Bone marrow (tissue), 2 donors: ENCODE measurements at regions not wholly inside any gene's neighbourhood (a gene's known extent, or its start where the extent isn't known, plus 50 kb on each side); places are given as distances from the start of the nearest gene placed in this dataset.

Source experiments
- DNase-seq, 2 donors: peaks; one replicate each; lab custom pipeline; 2025; lab: John Stamatoyannopoulos, UW

- DNase-seq, result no peak
These were observed 376.9 kb downstream of the PPP3CA start for GRCh38 chr4:100970414-100970813.

GRCh38 chr4:100969925-100970324 is 377.4 kb downstream of the PPP3CA start:
- DNase-seq, result no peak

DNA sequence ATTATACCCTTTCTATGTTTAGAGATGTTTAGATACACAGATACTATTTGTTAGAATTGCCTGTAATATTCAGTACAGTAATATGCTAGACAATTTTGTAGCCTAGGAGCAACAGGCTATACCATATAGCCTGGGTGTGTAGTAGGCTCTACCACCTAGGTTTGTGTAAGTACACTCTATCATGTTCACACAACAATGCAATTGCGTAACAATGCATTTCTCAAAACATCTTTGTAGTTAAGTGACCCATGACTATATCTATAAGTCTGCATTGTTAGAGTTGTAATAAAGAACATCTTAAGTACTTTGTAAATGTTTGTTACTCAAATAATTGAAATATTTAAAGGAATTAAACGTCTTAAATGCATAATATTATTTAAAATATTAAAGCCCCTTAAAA is 379.3 kb downstream of the PPP3CA start:
- no peak for DNase-seq

DNA sequence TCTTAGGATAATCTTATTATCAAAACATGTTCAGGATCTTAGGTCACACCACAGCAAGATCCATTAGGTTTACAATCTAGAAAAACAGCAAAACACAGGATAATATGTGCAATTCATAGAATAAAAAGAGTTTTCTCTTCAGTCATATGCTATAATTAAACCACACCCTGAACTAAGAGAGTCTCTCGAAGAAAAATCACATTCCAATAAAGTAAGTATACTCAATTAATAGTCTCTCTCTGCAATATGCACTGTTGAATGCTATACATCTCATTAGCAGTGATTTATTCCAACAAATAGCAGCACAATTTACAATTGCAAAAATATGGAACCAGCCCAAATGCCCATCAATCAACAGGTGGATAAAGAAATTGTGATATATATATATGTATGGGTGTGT is 383.7 kb downstream of the PPP3CA start:
- no peak for DNase-seq

DNA sequence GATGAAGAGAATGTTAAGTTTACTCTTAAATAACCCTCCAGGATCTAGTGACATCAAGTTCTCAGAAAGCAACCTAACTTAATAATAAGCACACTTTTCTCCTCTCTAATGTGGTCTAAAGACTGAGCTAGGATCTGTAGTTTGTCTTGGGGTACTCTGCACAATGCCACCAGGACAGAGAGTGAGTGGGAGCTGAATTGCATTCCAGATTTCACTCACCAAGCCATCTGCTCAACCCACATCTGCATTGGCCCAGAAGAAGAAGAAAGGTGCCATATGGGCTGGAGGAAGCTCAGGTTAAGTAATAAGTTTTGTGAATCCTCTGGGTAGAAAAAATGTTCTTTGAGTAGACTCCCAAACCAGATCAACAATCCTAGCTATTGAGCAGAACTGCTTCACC is 384.6 kb downstream of the PPP3CA start:
- no peak for DNase-seq

DNA sequence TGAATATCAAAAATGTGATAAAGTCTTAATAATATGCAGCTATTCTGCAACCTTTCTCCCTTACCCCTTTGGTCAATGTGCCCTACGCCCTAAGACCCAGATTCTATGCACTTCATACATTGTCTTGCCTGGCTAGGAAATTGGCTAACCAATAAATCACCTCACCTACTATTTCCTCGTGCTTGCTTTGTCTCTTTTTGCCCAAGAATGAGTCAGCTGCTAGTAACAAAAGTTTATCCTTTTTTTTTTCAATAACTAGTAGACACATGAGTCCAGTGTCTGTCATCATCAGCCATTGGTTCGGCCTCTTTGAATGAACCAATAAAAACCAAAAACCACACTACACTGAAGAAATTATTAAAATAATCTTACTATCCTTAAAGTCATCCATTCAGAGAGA is 387.1 kb downstream of the PPP3CA start:
- DNase-seq, result no peak

- no peak for DNase-seq
These were observed 393.3 kb downstream of the PPP3CA start for GRCh38 chr4:100954046-100954445.

GRCh38 chr4:100953616-100954015 is 393.7 kb downstream of the PPP3CA start:
- no peak for DNase-seq

DNA sequence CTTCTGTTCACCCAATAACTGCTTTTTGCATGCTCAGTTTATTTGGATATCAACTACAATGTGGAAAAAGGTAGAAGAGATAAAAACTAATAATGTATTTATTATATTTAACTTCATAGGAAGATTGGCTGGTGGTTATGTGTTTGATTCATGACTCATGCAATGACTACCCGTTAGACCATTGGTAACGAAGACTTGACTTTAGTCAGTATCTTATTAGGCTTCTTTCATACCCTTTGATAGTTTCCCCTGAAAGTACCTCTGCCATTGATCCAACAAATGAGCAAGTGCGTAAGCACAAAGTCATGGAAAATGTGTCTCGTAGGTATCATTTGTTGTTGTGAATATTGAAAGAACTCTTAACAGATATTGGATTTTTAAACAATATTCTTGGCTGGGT is 394.7 kb downstream of the PPP3CA start:
- no peak for DNase-seq

DNA sequence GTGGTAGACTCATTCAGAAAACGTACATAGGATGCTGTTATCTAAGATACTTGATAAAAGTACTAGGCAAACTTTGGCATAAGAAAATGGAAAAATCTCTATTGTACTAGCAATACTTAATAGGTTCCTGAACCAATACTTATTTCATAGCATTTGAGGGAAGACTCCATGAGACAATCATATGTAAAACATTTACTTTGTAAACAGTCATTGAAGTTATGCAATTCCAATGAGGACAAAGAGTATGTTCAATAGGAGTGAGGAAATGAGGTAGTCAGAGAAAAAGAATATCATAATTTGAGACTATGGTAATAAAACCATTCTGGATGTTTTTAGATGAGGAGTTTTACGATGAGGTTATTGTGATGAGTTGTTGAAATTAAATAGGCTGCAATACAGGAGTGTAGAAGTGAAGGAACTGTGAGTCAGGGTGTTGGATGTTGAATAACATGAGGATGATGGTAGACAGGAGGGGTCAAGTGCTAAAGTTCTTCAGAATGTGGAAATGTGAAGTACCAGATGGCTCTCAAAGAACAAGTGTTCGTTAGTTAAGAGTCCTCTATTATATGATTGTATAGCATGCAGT is 397.9 kb downstream of the PPP3CA start:
- no peak for DNase-seq

GRCh38 chr4:100948911-100949310 is 398.4 kb downstream of the PPP3CA start:
- DNase-seq, result no peak

DNA sequence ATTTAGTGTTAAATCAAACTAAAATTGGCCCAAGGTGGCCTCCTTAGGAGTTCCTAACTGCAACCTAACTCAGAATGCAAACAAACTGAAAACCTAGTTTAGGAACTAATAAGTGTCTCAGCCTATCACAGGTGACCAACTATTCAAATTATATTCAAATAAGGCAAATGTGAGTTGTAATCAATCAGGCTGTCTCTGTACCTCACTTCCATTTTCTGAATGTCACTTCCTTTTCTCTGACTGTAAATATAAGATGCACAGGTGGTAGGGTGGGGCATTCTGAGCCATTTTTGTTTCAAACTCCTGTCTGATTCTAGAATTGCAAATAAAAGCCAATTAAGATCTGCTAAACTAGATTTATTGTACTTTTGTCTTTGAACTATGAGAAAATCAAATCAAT is 401.5 kb downstream of the PPP3CA start:
- no peak for DNase-seq

DNA sequence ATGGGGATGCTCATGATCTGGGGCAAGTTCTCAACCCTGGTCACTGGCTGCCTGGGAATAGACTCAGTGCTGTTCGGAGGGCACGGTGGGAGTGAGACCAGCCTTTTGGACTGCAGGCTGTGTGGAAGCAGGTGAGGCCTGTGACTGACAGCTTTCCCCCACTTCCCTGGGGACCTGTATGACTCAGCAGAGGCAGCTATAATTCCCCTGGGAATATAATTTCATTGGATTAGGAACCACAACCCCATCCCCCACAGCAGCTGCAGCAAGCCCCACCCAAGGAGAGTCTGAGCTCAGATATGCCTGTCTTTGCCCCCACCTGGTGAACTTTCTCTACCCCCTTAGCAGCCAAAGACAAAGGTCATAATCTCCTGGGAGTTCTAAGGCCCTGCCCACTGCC is 408.6 kb downstream of the PPP3CA start:
- no peak for DNase-seq

- DNase-seq, result no peak
These were observed 410.5 kb downstream of the PPP3CA start for GRCh38 chr4:100936661-100937375.

GRCh38 chr4:100935090-100935489 is 412.2 kb downstream of the PPP3CA start:
- no peak for DNase-seq

DNA sequence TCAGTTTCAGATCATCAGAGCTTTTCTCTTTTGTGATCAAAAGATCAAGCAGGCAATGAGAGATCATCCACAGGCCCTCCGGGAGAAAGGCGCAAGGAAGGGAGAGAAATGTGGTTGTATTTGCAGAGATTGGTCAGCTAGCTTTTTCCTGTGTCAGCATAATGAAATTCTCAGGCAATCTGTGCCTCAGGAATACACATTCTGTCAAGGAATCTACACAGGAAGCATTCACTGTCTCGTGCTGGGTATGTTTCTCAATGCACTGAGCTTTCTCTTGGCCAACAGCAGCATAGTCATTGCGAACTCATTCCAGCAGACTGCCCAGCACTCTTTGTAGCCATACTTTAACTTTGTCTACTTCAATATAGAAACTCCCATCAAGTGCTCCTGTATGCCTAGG is 413.7 kb downstream of the PPP3CA start:
- DNase-seq, result no peak

DNA sequence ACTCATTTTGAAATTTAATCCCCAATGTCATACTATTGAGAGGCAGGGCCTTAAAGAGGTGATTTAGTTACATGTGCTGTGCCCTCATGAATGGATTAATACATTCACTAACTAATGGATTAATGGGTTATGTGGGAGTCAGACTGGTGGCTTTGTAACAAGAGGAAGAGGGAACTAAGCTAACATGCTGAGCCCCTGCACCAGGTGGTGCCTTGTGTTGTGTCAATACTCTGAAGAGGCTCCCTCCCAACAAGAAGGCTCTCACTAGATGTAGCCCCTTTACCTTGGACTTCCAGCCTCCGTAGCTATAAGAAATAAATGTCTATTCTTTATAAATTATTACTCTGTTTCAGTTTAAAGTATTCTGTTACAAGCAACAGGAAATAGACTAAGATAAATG is 411.9 kb upstream of the EMCN start:
- DNase-seq, result no peak

- no peak for DNase-seq
These were observed 411.3 kb upstream of the EMCN start for GRCh38 chr4:100929135-100929534.

GRCh38 chr4:100926039-100926717 is 408.4 kb upstream of the EMCN start:
- DNase-seq, result no peak

GRCh38 chr4:100913685-100914084 is 395.9 kb upstream of the EMCN start:
- DNase-seq, result no peak

DNA sequence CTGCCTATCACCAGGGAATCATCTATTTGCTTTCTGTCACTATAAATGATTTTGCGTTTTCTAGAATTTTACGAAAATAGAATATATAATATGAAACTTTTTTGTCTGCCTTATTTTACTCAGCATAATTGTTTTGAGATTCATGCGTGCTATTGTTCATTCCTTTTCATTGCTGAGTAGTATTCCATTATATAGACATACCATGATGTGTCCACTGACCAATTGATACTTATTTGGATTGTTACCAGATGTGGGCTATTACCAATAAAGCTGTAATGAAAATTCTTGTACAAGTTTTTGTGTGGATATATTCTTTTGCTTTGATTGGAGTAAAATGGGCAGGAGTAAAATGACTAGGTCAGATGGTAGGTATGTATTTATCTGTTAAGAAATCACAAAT is 390.7 kb upstream of the EMCN start:
- DNase-seq, result no peak

- DNase-seq, result no peak
These were observed 389.9 kb upstream of the EMCN start for GRCh38 chr4:100907465-100908454.
